ENCODE measurements at regions not wholly inside any gene's neighbourhood (a gene's known extent, or its start where the extent isn't known, plus 50 kb on each side); places are given as distances from the start of the nearest gene placed in this dataset.
"Not testable (repeated sequence)": the region's sequence is repeated elsewhere in the genome, so short reads cannot be mapped to it uniquely, and the experiment has no call there.

GRCh38 chr1:212174295-212174694, 110.9 kb upstream of the PPP2R5A start:
- not testable (repeated sequence) for H3K36me3 ChIP-seq (ENCODE audit: control insufficient read depth, insufficient read depth, low read length); H3K9me3 ChIP-seq (ENCODE audit: control insufficient read depth, low read length); H3K4me3 ChIP-seq (ENCODE audit: extremely low read depth, insufficient read depth, low read length, poor library complexity, severe bottlenecking); H3K27ac ChIP-seq (ENCODE audit: low read depth, low read length, severe bottlenecking); H3K4me1 ChIP-seq (ENCODE audit: control insufficient read depth, insufficient read depth, low read length, poor library complexity, severe bottlenecking)
- WGBS, 2 experiments (ENCODE audit: insufficient coverage in 2 of 2), result 76% methylated on average over 3 of the region's 9 CpGs; no CpG with 5 or more reads in 1 of the 2 experiments

GRCh38 chr1:212177542-212177941, 107.7 kb upstream of the PPP2R5A start:
- H3K4me3 ChIP-seq (ENCODE audit: extremely low read depth, insufficient read depth, low read length, poor library complexity, severe bottlenecking), result no peak overlapping the region
- 100% methylated on average over 1 of the region's 2 CpGs for WGBS, 2 experiments (ENCODE audit: insufficient coverage in 2 of 2)
- no peaks in the 10 kb centered on the region for H3K36me3 ChIP-seq (ENCODE audit: control insufficient read depth, insufficient read depth, low read length)
- H3K9me3 ChIP-seq (ENCODE audit: control insufficient read depth, low read length), result no peaks in the 10 kb centered on the region
- H3K27ac ChIP-seq (ENCODE audit: low read depth, low read length, severe bottlenecking), result no peak overlapping the region
- H3K4me1 ChIP-seq (ENCODE audit: control insufficient read depth, insufficient read depth, low read length, poor library complexity, severe bottlenecking), result peaks cover 3% of the 10 kb centered on the region

- Histone ChIP-seq H3K4me1 (ENCODE audit: control insufficient read depth, insufficient read depth, low read length, poor library complexity, severe bottlenecking) (peaks cover 3% of the 10 kb centered on the region), H3K36me3 (ENCODE audit: control insufficient read depth, insufficient read depth, low read length) (no peaks in the 10 kb centered on the region), H3K27ac (ENCODE audit: low read depth, low read length, severe bottlenecking) (no peak overlapping the region), H3K9me3 (ENCODE audit: control insufficient read depth, low read length) (no peaks in the 10 kb centered on the region), H3K4me3 (ENCODE audit: extremely low read depth, insufficient read depth, low read length, poor library complexity, severe bottlenecking) (no peak overlapping the region)
- 84 to 100% methylated on average over 1 of the region's 2 CpGs for WGBS, 2 experiments (ENCODE audit: insufficient coverage in 2 of 2)
Measured at GRCh38 chr1:212178851-212179250, 106.4 kb upstream of the PPP2R5A start.

- Histone ChIP-seq H3K36me3 (ENCODE audit: control insufficient read depth, insufficient read depth, low read length) (no peaks in the 10 kb centered on the region), H3K9me3 (ENCODE audit: control insufficient read depth, low read length) (no peaks in the 10 kb centered on the region), H3K27ac (ENCODE audit: low read depth, low read length, severe bottlenecking) (no peak overlapping the region), H3K4me1 (ENCODE audit: control insufficient read depth, insufficient read depth, low read length, poor library complexity, severe bottlenecking) (peaks cover 3% of the 10 kb centered on the region), H3K4me3 (ENCODE audit: extremely low read depth, insufficient read depth, low read length, poor library complexity, severe bottlenecking) (no peak overlapping the region)
- WGBS, 2 experiments (ENCODE audit: insufficient coverage in 2 of 2), result 94 to 100% methylated on average over 2 of the region's 2 CpGs
Measured at GRCh38 chr1:212179394-212180076, 105.7 kb upstream of the PPP2R5A start.

GRCh38 chr1:212181015-212181882, 104.0 kb upstream of the PPP2R5A start:
- 93 to 96% methylated on average over 4 of the region's 6 CpGs for WGBS, 2 experiments (ENCODE audit: insufficient coverage in 2 of 2)
- H3K4me1 ChIP-seq (ENCODE audit: control insufficient read depth, insufficient read depth, low read length, poor library complexity, severe bottlenecking), result peaks cover 3% of the 10 kb centered on the region
- no peak overlapping the region for H3K4me3 ChIP-seq (ENCODE audit: extremely low read depth, insufficient read depth, low read length, poor library complexity, severe bottlenecking)
- no peaks in the 10 kb centered on the region for H3K9me3 ChIP-seq (ENCODE audit: control insufficient read depth, low read length)
- no peaks in the 10 kb centered on the region for H3K36me3 ChIP-seq (ENCODE audit: control insufficient read depth, insufficient read depth, low read length)
- H3K27ac ChIP-seq (ENCODE audit: low read depth, low read length, severe bottlenecking), result no peak overlapping the region

GRCh38 chr1:212182171-212182570, 103.0 kb upstream of the PPP2R5A start:
- H3K27ac ChIP-seq (ENCODE audit: low read depth, low read length, severe bottlenecking), result no peak overlapping the region
- H3K9me3 ChIP-seq (ENCODE audit: control insufficient read depth, low read length), result no peaks in the 10 kb centered on the region
- WGBS, 2 experiments (ENCODE audit: insufficient coverage in 2 of 2), result 95% methylated on average over 4 of the region's 4 CpGs; no CpG with 5 or more reads in 1 of the 2 experiments
- H3K36me3 ChIP-seq (ENCODE audit: control insufficient read depth, insufficient read depth, low read length), result no peaks in the 10 kb centered on the region
- peaks cover 3% of the 10 kb centered on the region for H3K4me1 ChIP-seq (ENCODE audit: control insufficient read depth, insufficient read depth, low read length, poor library complexity, severe bottlenecking)
- H3K4me3 ChIP-seq (ENCODE audit: extremely low read depth, insufficient read depth, low read length, poor library complexity, severe bottlenecking), result no peak overlapping the region

- WGBS, 2 experiments (ENCODE audit: insufficient coverage in 2 of 2), result no CpG with 5 or more reads among the region's 3 CpGs
- Histone ChIP-seq H3K4me3 (ENCODE audit: extremely low read depth, insufficient read depth, low read length, poor library complexity, severe bottlenecking) (no peak overlapping the region), H3K4me1 (ENCODE audit: control insufficient read depth, insufficient read depth, low read length, poor library complexity, severe bottlenecking) (peaks cover 3% of the 10 kb centered on the region), H3K9me3 (ENCODE audit: control insufficient read depth, low read length) (no peaks in the 10 kb centered on the region), H3K27ac (ENCODE audit: low read depth, low read length, severe bottlenecking) (no peak overlapping the region), H3K36me3 (ENCODE audit: control insufficient read depth, insufficient read depth, low read length) (no peaks in the 10 kb centered on the region)
Measured at GRCh38 chr1:212182579-212182978, 102.6 kb upstream of the PPP2R5A start.

- Histone ChIP-seq H3K4me1 (ENCODE audit: control insufficient read depth, insufficient read depth, low read length, poor library complexity, severe bottlenecking) (no peaks in the 10 kb centered on the region), H3K9me3 (ENCODE audit: control insufficient read depth, low read length) (no peaks in the 10 kb centered on the region), H3K36me3 (ENCODE audit: control insufficient read depth, insufficient read depth, low read length) (no peaks in the 10 kb centered on the region), H3K27ac (ENCODE audit: low read depth, low read length, severe bottlenecking) (no peak overlapping the region), H3K4me3 (ENCODE audit: extremely low read depth, insufficient read depth, low read length, poor library complexity, severe bottlenecking) (no peak overlapping the region)
- 77 to 81% methylated on average over 5 to 6 of the region's 8 CpGs for WGBS, 2 experiments (ENCODE audit: insufficient coverage in 2 of 2)
Measured at GRCh38 chr1:212186427-212187207, 98.6 kb upstream of the PPP2R5A start.

- Histone ChIP-seq H3K27ac (ENCODE audit: low read depth, low read length, severe bottlenecking) (no peak overlapping the region), H3K36me3 (ENCODE audit: control insufficient read depth, insufficient read depth, low read length) (no peaks in the 10 kb centered on the region), H3K4me1 (ENCODE audit: control insufficient read depth, insufficient read depth, low read length, poor library complexity, severe bottlenecking) (no peaks in the 10 kb centered on the region), H3K4me3 (ENCODE audit: extremely low read depth, insufficient read depth, low read length, poor library complexity, severe bottlenecking) (no peak overlapping the region), H3K9me3 (ENCODE audit: control insufficient read depth, low read length) (no peaks in the 10 kb centered on the region)
- 88 to 96% methylated on average over 5 of the region's 6 CpGs for WGBS, 2 experiments (ENCODE audit: insufficient coverage in 2 of 2)
Measured at GRCh38 chr1:212188599-212189351, 96.4 kb upstream of the PPP2R5A start.

GRCh38 chr1:212189352-212189738, 95.9 kb upstream of the PPP2R5A start:
- Histone ChIP-seq H3K9me3 (ENCODE audit: control insufficient read depth, low read length) (no peaks in the 10 kb centered on the region), H3K4me3 (ENCODE audit: extremely low read depth, insufficient read depth, low read length, poor library complexity, severe bottlenecking) (no peak overlapping the region), H3K4me1 (ENCODE audit: control insufficient read depth, insufficient read depth, low read length, poor library complexity, severe bottlenecking) (no peaks in the 10 kb centered on the region), H3K36me3 (ENCODE audit: control insufficient read depth, insufficient read depth, low read length) (no peaks in the 10 kb centered on the region), H3K27ac (ENCODE audit: low read depth, low read length, severe bottlenecking) (no peak overlapping the region)
- WGBS, 2 experiments (ENCODE audit: insufficient coverage in 2 of 2), result 88 to 94% methylated on average over 3 of the region's 3 CpGs
